Osteoblast (primary cell): ENCODE measurements at regions not wholly inside any gene's neighbourhood (a gene's known extent, or its start where the extent isn't known, plus 50 kb on each side); places are given as distances from the start of the nearest gene placed in this dataset.

Experiments used
- DNase-seq: peaks from one replicate; pipeline ENCODE4 v3.0.0; 2011; ENCODE audit warnings: low spot score, mixed read lengths; ENCODE audit not compliant: insufficient read length; ENCODE audit errors: missing footprints
- H2AFZ ChIP-seq: 2 replicates; pipeline ENCODE4 v1.6.0; 2011; ENCODE audit warnings: mild to moderate bottlenecking, low read length
- H3K27ac ChIP-seq: 2 replicates; pipeline ENCODE4 v1.5.1; 2011; ENCODE audit warnings: mild to moderate bottlenecking, low read depth, low read length, moderate library complexity
- H3K27me3 ChIP-seq: 2 replicates; pipeline ENCODE4 v1.6.0; 2012; ENCODE audit warnings: mild to moderate bottlenecking, control low read depth, inconsistent platforms, low read length, moderate library complexity; ENCODE audit not compliant: insufficient read depth
- H3K36me3 ChIP-seq: 2 replicates; pipeline ENCODE4 v1.5.1; 2011; ENCODE audit warnings: mild to moderate bottlenecking, low read length, control low read depth, moderate library complexity; ENCODE audit not compliant: insufficient read depth
- H3K4me1 ChIP-seq: 2 replicates; pipeline ENCODE4 v1.5.1; 2011; ENCODE audit warnings: mild to moderate bottlenecking, low read length, control low read depth, moderate library complexity; ENCODE audit not compliant: insufficient read depth
- H3K4me2 ChIP-seq: 2 replicates; pipeline ENCODE4 v1.6.0; 2011; ENCODE audit warnings: mild to moderate bottlenecking, low read length; ENCODE audit not compliant: insufficient read depth
- H3K4me3 ChIP-seq: fragments of 200-600 bp; sonication (generic); 3 replicates; pipeline ENCODE4 v1.5.1; 2012; ENCODE audit warnings: mild to moderate bottlenecking, low read length, inconsistent platforms; ENCODE audit not compliant: insufficient read depth
- H3K79me2 ChIP-seq: 2 replicates; pipeline ENCODE4 v1.6.0; 2012; ENCODE audit warnings: mild to moderate bottlenecking, low read length, control low read depth, inconsistent platforms; ENCODE audit not compliant: insufficient read depth
- H3K9me3 ChIP-seq: 2 replicates; pipeline ENCODE4 v1.5.1; 2011; ENCODE audit warnings: low read depth, low read length, control low read depth
- H4K20me1 ChIP-seq: 2 replicates; pipeline ENCODE4 v1.6.0; 2012; ENCODE audit warnings: mild to moderate bottlenecking, low read length, control low read depth; ENCODE audit not compliant: insufficient read depth
- TF ChIP-seq, protein P1 (sequence below): IDR thresholded peaks from 2 replicates; pipeline ENCODE4 v1.5.1; 2011; ENCODE audit warnings: mild to moderate bottlenecking, low read depth, low read length, moderate library complexity; ENCODE audit errors: extremely low read depth

DNA sequence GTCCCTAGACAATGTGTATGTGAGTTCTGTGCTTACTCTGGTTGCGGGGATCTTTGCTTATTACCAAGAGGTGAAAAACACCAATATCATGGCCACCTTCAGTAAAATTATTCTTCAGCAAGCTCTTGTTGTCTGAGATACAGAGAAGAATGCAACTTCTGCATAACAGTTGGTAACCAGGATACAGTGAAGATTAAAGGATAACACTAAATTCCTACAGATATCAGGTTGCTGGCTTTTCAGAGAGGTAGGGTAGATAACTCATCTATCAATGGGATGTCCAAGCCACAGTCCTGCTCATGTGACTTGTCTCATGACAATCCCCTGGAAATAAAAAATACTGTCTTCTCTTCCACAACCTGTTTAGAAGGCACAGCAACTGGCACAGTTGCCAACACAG is 308.5 kb downstream of the TNS1 start:
- H3K4me1 ChIP-seq: peaks cover 43% of the 10 kb centered on the region
- H3K36me3 ChIP-seq: no peaks in the 10 kb centered on the region
- TF ChIP-seq, protein P1, sequence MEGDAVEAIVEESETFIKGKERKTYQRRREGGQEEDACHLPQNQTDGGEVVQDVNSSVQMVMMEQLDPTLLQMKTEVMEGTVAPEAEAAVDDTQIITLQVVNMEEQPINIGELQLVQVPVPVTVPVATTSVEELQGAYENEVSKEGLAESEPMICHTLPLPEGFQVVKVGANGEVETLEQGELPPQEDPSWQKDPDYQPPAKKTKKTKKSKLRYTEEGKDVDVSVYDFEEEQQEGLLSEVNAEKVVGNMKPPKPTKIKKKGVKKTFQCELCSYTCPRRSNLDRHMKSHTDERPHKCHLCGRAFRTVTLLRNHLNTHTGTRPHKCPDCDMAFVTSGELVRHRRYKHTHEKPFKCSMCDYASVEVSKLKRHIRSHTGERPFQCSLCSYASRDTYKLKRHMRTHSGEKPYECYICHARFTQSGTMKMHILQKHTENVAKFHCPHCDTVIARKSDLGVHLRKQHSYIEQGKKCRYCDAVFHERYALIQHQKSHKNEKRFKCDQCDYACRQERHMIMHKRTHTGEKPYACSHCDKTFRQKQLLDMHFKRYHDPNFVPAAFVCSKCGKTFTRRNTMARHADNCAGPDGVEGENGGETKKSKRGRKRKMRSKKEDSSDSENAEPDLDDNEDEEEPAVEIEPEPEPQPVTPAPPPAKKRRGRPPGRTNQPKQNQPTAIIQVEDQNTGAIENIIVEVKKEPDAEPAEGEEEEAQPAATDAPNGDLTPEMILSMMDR: no peak
- DNase-seq: no peak
- H4K20me1 ChIP-seq: no peaks in the 10 kb centered on the region
- peak overlapping the region; percentile 77 for H3K4me2 ChIP-seq
- H3K79me2 ChIP-seq: no peaks in the 10 kb centered on the region
- H3K9me3 ChIP-seq: no peaks in the 10 kb centered on the region
- peak overlapping the region; percentile 99 for H3K27ac ChIP-seq
- H3K4me3 ChIP-seq: peak overlapping the region; percentile 36
- no peaks in the 10 kb centered on the region for H3K27me3 ChIP-seq
- H2AFZ ChIP-seq: no peak overlapping the region

DNA sequence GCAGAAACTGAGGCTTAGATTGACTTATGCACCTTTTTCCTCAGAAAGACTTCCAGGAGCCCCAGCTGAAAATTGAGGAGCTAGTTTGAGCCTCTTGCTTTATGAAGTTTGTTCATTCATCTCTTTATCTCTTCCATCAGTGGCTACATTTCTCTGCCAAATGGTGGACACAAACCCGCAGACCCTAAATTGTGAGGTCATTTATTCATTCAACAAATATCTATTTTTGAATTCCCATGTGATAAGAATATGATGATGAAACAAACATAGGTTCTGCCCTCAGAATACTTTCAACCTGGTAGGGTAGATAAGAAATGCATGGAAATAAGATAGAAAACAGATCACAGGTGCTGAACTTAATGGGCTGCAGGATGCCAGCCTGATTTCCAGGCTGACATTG is 309.4 kb downstream of the TNS1 start:
- Histone ChIP-seq H3K4me1 (peaks cover 43% of the 10 kb centered on the region), H3K36me3 (no peaks in the 10 kb centered on the region), H2AFZ (no peak overlapping the region), H3K27me3 (no peaks in the 10 kb centered on the region), H3K79me2 (no peaks in the 10 kb centered on the region), H3K27ac (no peak overlapping the region), H4K20me1 (no peaks in the 10 kb centered on the region), H3K4me3 (no peak overlapping the region), H3K9me3 (no peaks in the 10 kb centered on the region), H3K4me2 (no peak overlapping the region)
- DNase-seq: no peak
- TF ChIP-seq, protein P1: no peak

DNA sequence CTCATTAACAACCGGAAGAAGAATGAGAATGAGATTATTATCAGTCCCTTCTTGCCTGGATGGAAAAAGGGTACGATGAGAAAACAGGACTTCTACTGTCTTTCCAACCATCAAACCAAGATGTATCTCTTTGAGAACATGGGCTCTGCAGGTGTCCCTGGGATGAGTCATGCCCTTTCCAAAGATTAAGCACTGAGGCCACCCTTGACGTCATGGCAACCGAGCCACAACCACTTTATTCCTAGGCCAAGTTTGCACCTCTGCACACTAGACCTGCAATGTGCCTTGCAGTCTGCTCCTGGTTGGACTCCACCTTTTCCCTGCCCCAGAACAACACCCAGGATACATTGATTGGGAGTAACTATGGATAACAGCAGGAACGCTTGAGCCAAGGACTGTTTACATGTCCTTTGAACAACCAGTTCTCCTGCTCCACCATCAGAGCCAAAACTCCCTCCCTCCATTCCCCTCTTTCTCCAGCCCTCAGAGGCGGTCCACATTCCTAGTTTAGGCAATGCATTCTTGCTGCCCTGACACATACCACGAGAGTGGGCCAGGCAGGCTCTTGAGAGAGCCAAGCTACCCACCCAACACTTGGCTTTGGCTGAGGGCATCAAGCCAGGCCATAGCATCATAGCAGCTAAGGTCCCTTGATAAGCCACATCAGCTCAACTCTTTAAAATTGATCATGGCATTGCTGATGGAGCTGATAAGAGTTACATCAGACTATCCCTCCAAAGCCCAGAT is 310.7 kb downstream of the TNS1 start:
- Histone ChIP-seq H3K4me3 (no peak overlapping the region), H3K36me3 (no peaks in the 10 kb centered on the region), H3K4me2 (peak overlapping the region; percentile 21), H3K9me3 (no peaks in the 10 kb centered on the region), H3K4me1 (peaks cover 43% of the 10 kb centered on the region), H3K27me3 (no peaks in the 10 kb centered on the region), H2AFZ (no peak overlapping the region), H3K27ac (peak overlapping the region; percentile 65), H3K79me2 (no peaks in the 10 kb centered on the region), H4K20me1 (no peaks in the 10 kb centered on the region)
- no peak for DNase-seq
- TF ChIP-seq, protein P1: no peak

DNA sequence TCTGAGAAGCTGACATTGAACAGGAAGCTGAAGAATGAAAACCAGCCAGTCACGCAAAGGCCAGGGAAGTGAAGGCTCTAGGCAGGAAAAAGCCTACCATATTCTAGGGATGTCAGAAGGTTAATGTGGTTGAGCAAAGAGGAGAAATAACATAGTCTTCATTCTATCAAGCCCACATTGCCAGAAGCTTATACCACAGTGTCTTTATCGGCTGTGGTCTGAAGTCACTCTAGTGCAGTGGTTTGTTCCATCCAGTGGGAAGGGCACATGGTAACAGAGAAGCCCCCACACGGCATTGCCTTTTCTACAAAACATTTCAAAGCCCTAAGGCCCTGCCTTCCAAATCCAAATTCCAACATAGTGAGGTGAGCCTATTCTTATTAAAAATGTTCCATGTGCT is 311.3 kb downstream of the TNS1 start:
- TF ChIP-seq, protein P1: no peak
- peak overlapping the region; percentile 65 for H3K27ac ChIP-seq
- H3K4me3 ChIP-seq: no peak overlapping the region
- no peaks in the 10 kb centered on the region for H3K9me3 ChIP-seq
- H2AFZ ChIP-seq: no peak overlapping the region
- no peaks in the 10 kb centered on the region for H4K20me1 ChIP-seq
- no peaks in the 10 kb centered on the region for H3K27me3 ChIP-seq
- no peaks in the 10 kb centered on the region for H3K79me2 ChIP-seq
- no peak overlapping the region for H3K4me2 ChIP-seq
- DNase-seq: no peak
- no peaks in the 10 kb centered on the region for H3K36me3 ChIP-seq
- H3K4me1 ChIP-seq: peaks cover 43% of the 10 kb centered on the region
